ENCODE measurements at regions not wholly inside any gene's neighbourhood (a gene's known extent, or its start where the extent isn't known, plus 50 kb on each side); places are given as distances from the start of the nearest gene placed in this dataset.

DNA sequence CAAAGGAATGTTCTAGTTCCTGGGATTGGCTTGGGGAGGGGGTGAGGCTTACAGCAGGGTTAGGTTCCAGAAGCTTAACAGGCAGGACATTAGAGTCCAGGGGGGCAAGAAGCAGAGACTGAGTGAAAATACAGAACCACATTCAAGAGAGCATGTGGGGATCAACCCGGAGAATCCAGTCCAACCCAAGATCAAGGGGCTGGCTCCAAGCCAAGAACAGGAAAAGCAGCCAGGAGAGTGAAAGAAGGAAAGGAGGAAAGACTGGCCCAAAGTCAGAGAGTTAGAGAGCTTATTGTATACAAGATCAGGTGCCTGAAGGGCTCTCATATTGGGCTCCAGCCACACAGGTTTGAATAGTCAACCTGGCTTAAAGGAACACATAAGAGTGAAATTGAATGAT lies 190.3 kb upstream of the CDKN3 start:
- in situ Hi-C loops (cut with MboI; ENCODE audit: low sequenced_read_pairs), result no loop called here

DNA sequence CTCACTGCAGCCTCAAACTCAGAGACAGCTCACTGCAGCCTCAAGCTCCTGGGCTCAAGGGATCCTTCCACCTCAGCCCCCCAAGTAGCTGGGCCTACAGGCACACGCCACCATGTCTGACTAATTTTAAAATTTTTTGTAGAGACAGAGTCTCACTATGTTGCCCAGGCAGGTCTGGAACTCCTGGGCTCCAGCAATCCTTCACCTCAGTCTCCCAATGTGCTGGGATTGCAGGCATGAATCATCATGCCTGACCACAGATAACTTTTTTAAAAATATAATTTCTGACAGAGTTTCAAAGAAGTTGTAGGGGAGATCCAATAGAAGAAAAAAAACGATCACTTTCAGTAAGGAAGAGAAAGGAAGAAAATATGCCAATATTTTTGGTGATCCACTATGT lies 189.7 kb upstream of the CDKN3 start:
- in situ Hi-C loops (cut with MboI; ENCODE audit: low sequenced_read_pairs), result no loop called here

DNA sequence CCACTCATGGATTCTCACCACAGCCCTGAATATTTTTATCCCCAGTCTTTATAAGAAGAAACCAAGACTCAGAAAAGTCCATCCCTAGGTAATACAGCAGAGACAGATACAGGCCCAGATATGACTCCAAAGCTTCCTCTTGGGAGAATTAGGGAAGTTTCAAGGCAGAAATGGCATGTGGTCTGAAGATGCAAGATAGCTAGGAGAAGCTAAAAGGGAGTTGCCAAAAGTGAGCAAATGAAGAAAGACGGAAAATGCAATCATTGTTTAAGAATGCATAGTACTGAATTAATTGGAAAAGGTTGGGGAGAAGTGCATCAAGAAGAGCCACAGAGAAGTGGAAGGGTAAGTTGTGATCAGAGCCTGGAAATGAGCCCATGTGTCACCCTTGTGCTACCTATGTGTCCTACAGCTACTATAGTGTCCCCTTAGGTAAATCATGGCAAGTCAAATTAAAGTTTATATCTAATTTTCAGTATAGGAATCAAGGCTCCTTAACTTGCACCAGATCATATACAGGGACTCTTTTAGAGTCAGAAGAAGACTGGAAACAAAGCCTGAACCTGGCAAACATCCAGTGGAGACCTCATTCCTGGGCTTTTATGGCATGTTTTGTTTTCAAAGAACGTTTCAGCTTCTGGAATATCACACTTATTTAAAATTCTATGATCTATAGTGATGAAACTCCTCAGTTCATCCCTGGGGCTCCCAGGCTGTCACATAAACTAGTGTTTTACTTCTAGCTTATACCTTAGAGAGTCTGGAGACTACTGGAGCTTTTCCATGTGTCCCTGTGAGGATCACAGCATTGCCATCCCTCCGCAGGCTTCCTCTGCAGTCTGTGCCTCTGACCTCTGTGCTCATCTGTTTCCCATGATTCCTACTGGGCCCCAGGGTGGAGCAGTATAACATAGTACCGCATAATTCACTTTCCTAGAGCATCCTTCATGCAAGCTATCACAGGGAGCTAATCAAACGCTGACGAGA lies 189.0 kb upstream of the CDKN3 start:
- in situ Hi-C loops (cut with MboI; ENCODE audit: low sequenced_read_pairs), result no loop called here

DNA sequence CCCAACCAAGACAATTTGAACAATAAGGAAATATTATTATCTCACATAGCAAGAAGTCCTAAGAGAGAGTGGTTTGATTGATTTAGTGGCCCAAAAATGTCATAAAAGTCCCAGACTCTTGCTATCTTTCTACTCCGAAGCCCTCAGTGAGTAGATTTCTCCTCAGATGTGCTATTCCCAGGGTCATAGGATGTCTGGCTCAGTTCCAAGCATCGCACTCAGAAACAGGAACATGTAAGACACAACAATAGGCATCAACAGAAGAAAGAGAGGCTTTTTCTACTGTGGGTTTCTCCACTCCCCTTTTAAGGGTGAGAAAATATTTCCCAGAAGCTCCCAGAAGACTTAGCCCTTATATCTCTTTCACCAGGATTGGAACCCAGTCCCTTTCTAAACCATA lies 188.1 kb upstream of the CDKN3 start:
- in situ Hi-C loops (cut with MboI; ENCODE audit: low sequenced_read_pairs), result no loop called here

DNA sequence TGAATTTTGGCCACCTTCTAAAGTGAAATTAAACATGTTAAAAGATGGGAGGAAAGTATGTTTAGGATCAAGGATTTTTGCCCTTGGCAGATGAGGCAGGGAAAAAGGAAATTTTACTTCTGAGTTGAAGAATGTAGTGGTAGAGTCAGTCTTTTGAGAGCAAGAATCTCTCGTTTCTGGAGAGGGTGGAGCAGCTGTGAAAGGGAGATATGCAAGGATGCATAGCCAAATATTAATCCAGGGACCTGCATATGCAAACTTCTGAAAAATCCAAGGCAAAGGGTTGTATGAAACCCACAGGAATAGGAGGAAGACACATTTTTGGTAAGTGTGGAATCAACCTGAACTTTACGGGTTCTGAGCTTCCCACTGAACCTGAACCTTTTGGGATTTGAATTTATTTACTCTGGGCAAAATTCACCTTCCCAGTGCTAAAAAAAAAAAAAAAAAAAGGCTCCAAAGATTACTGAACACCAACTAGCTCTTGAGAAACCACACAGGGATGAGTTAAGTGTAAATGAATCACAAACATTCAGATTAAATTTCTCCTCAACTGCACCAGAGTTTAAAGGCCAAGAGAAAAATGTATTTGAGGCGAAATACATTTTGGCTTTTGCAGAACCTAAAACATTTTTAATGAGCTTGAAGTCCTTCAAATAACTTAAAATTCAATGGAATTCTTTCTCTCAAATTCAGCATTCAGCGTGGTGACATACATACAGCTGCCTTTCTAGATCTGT lies 187.1 kb upstream of the CDKN3 start:
- in situ Hi-C loops (cut with MboI; ENCODE audit: low sequenced_read_pairs), result no loop called here

GRCh38 chr14:54211551-54212308 lies 185.1 kb upstream of the CDKN3 start:
- in situ Hi-C loops (cut with MboI; ENCODE audit: low sequenced_read_pairs), result no loop called here

DNA sequence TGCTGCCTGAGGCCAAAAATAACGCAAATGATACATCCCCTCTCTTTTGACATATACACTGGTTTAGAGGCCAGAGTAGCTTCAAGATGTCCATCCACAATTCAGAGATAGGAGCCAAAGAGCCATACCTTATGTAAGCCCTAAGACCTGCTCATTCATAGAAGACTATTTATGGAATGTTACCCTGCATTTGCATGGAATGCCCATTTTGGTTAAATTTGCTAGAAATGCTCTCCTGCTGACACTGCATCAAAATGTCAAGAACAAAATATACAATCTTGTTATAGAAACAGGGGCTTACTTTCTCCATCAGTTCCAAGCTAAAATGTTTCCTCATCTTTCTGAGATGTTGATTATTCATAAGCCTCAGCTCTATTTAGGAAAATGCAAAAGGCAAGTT lies 183.3 kb upstream of the CDKN3 start:
- in situ Hi-C loops (cut with MboI; ENCODE audit: low sequenced_read_pairs), result no loop called here

DNA sequence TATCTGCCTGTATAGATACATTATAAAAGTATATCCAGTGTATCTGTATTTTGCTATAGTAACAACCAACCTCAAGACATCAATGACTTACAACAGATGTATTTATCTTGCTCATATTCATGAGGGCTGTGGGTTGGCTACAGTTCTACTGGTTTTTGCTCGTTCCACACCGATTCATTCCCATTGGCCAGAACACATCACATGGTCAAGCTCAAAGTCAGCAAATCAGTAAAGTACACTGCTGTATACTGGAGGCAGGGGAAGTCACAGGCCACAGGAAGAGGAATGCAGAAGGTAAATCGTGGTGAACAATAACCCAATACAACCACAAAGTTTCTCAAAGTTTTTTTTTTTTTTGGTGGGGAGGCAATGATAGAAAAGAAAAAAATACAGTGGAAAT lies 180.0 kb upstream of the CDKN3 start:
- in situ Hi-C loops (cut with MboI; ENCODE audit: low sequenced_read_pairs), result no loop called here

GRCh38 chr14:54219261-54220070 lies 177.3 kb upstream of the CDKN3 start:
- in situ Hi-C loops (cut with MboI; ENCODE audit: low sequenced_read_pairs), result no loop called here

- in situ Hi-C loops (cut with MboI; ENCODE audit: low sequenced_read_pairs), result no loop called here
These were observed 176.6 kb upstream of the CDKN3 start for GRCh38 chr14:54220071-54220703.

- in situ Hi-C loops (cut with MboI; ENCODE audit: low sequenced_read_pairs), result no loop called here
These were observed 175.9 kb upstream of the CDKN3 start for GRCh38 chr14:54220704-54221431.

DNA sequence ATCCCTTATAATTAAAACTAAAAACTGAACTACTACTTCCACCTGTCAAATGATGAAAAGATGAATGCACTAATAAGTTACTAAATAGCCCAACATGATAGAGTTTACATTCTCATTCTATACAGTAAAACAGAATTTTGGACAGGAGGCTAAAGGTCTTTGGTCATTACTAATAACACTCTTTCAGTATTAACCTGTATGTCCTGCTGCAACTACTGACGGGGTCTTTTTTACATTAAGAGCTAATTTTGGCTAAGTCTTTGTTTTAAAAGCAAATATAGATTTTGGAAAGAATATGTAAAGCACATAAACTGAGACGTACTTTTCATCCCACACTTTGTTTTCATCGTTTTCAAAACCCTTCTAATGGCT lies 175.4 kb upstream of the CDKN3 start:
- in situ Hi-C loops (cut with MboI; ENCODE audit: low sequenced_read_pairs), result no loop called here

- in situ Hi-C loops (cut with MboI; ENCODE audit: low sequenced_read_pairs), result no loop called here
These were observed 174.8 kb upstream of the CDKN3 start for GRCh38 chr14:54221971-54222370.

- in situ Hi-C loops (cut with MboI; ENCODE audit: low sequenced_read_pairs), result no loop called here
These were observed 172.9 kb upstream of the CDKN3 start for GRCh38 chr14:54223831-54224402.

- in situ Hi-C loops (cut with MboI; ENCODE audit: low sequenced_read_pairs), result no loop called here
These were observed 171.2 kb upstream of the CDKN3 start for GRCh38 chr14:54225457-54226060.

GRCh38 chr14:54226103-54226502 lies 170.7 kb upstream of the CDKN3 start:
- in situ Hi-C loops (cut with MboI; ENCODE audit: low sequenced_read_pairs), result no loop called here

- in situ Hi-C loops (cut with MboI; ENCODE audit: low sequenced_read_pairs), result no loop called here
These were observed 170.2 kb upstream of the CDKN3 start for GRCh38 chr14:54226558-54226957.

GRCh38 chr14:54229136-54229535 lies 167.7 kb upstream of the CDKN3 start:
- in situ Hi-C loops (cut with MboI; ENCODE audit: low sequenced_read_pairs), result no loop called here

- in situ Hi-C loops (cut with MboI; ENCODE audit: low sequenced_read_pairs), result no loop called here
These were observed 166.2 kb upstream of the CDKN3 start for GRCh38 chr14:54230645-54231044.

Data from HL-60/S4 treated with retinoic acid at 250 ng/mL for 4 days and 3 days (cell line).